ENCODE measurements at regions not wholly inside any gene's neighbourhood (a gene's known extent, or its start where the extent isn't known, plus 50 kb on each side); places are given as distances from the start of the nearest gene placed in this dataset.
A peak's percentile ranks its signal among the peaks of the same experiment; 100 is the strongest.

- H3K9me3 ChIP-seq (replicated peaks; ENCODE audit: control insufficient read depth, low read depth, low read length): no peaks in the 10 kb centered on the region
- no peaks in the 10 kb centered on the region for H3K4me1 ChIP-seq (ENCODE audit: control insufficient read depth, insufficient read depth, low read length)
- no peak for DNase-seq
- H3K36me3 ChIP-seq (ENCODE audit: control insufficient read depth, insufficient read depth, low read length): no peaks in the 10 kb centered on the region
- H3K27me3 ChIP-seq (ENCODE audit: control insufficient read depth, insufficient read depth, low read length): no peaks in the 10 kb centered on the region
- no peak overlapping the region for H3K4me3 ChIP-seq (ENCODE audit: low read length)
- WGBS (ENCODE audit: insufficient coverage): no CpG with 5 or more reads among the region's 2 CpGs
- H3K27ac ChIP-seq (ENCODE audit: low read length): no peak overlapping the region
Observed at GRCh38 chr2:146997945-146998344, 846.9 kb upstream of the ACVR2A start.

DNA sequence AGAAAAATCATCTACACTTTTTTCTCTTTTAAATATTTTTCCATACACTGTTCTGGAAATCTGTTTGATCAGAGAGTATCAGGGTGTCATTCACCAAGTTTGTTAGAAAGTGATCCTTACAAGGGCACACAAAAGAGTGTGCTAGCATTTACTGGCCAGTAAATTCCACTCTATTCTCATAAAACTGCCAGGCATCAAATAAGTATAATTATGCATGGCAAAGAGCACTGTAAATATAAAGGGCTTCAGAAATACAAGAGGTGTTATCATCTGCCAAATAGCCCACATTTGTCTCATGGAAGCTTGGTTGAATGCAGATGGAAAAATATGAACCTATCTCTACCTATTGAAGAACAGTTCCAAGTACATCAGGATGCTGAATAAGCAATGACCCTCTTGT is 847.3 kb upstream of the ACVR2A start:
- Histone ChIP-seq H3K4me1 (ENCODE audit: control insufficient read depth, insufficient read depth, low read length) (no peaks in the 10 kb centered on the region), H3K27me3 (ENCODE audit: control insufficient read depth, insufficient read depth, low read length) (no peaks in the 10 kb centered on the region), H3K9me3 (replicated peaks; ENCODE audit: control insufficient read depth, low read depth, low read length) (no peaks in the 10 kb centered on the region), H3K27ac (ENCODE audit: low read length) (no peak overlapping the region), H3K4me3 (ENCODE audit: low read length) (no peak overlapping the region), H3K36me3 (ENCODE audit: control insufficient read depth, insufficient read depth, low read length) (no peaks in the 10 kb centered on the region)
- no peak for DNase-seq

GRCh38 chr2:146994246-146994645 is 850.6 kb upstream of the ACVR2A start:
- Histone ChIP-seq H3K4me1 (ENCODE audit: control insufficient read depth, insufficient read depth, low read length) (no peaks in the 10 kb centered on the region), H3K36me3 (ENCODE audit: control insufficient read depth, insufficient read depth, low read length) (no peaks in the 10 kb centered on the region), H3K27ac (ENCODE audit: low read length) (no peak overlapping the region), H3K27me3 (ENCODE audit: control insufficient read depth, insufficient read depth, low read length) (no peaks in the 10 kb centered on the region), H3K4me3 (ENCODE audit: low read length) (no peak overlapping the region), H3K9me3 (replicated peaks; ENCODE audit: control insufficient read depth, low read depth, low read length) (no peaks in the 10 kb centered on the region)
- DNase-seq: peak; percentile 19
- 67% methylated on average over 1 of the region's 1 CpG for WGBS (ENCODE audit: insufficient coverage)

GRCh38 chr2:146992466-146992865 is 852.4 kb upstream of the ACVR2A start:
- H3K4me3 ChIP-seq (ENCODE audit: low read length): no peak overlapping the region
- H3K27ac ChIP-seq (ENCODE audit: low read length): no peak overlapping the region
- H3K4me1 ChIP-seq (ENCODE audit: control insufficient read depth, insufficient read depth, low read length): no peaks in the 10 kb centered on the region
- H3K36me3 ChIP-seq (ENCODE audit: control insufficient read depth, insufficient read depth, low read length): no peaks in the 10 kb centered on the region
- DNase-seq: no peak
- H3K9me3 ChIP-seq (replicated peaks; ENCODE audit: control insufficient read depth, low read depth, low read length): no peaks in the 10 kb centered on the region
- no peaks in the 10 kb centered on the region for H3K27me3 ChIP-seq (ENCODE audit: control insufficient read depth, insufficient read depth, low read length)
- no CpG with 5 or more reads among the region's 2 CpGs for WGBS (ENCODE audit: insufficient coverage)

GRCh38 chr2:146992057-146992456 is 852.8 kb upstream of the ACVR2A start:
- no peaks in the 10 kb centered on the region for H3K36me3 ChIP-seq (ENCODE audit: control insufficient read depth, insufficient read depth, low read length)
- H3K27ac ChIP-seq (ENCODE audit: low read length): no peak overlapping the region
- H3K9me3 ChIP-seq (replicated peaks; ENCODE audit: control insufficient read depth, low read depth, low read length): no peaks in the 10 kb centered on the region
- H3K4me3 ChIP-seq (ENCODE audit: low read length): no peak overlapping the region
- WGBS (ENCODE audit: insufficient coverage): no CpG with 5 or more reads among the region's 2 CpGs
- H3K27me3 ChIP-seq (ENCODE audit: control insufficient read depth, insufficient read depth, low read length): no peaks in the 10 kb centered on the region
- H3K4me1 ChIP-seq (ENCODE audit: control insufficient read depth, insufficient read depth, low read length): no peaks in the 10 kb centered on the region
- no peak for DNase-seq

DNA sequence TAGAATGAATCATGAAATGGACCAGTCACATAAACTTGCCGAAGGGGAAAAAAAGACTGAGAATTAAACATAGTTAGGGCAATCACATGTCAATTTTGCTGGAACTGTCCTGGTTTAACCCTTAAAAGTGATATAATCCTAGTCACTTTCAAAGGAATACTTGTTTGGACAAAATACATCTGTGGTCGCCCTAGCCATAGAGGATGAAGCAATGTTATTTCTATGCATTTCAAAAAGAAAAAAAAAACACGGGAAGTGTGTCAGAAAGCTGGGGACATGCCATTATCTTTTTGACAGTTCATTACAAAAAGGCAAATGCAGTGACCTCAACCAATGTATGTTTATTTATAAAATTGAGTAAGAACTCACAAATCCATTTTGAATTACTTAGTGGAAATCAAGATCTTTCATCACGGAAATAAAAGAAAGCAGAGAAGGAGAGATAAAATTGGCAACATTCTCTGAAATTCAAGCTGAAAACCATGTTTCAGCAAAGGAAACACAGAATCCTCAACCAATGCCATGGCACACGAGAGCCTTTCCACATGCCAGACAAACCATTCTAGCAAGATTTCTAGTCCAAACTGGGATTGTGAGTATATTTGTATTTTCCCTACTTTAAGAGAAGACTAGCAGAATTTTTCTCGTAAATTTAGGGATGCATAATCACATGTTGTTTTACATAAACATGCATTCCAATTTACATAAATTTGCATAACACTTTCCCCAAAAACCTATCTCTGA is 854.3 kb upstream of the ACVR2A start:
- no peaks in the 10 kb centered on the region for H3K36me3 ChIP-seq (ENCODE audit: control insufficient read depth, insufficient read depth, low read length)
- no peaks in the 10 kb centered on the region for H3K27me3 ChIP-seq (ENCODE audit: control insufficient read depth, insufficient read depth, low read length)
- no peaks in the 10 kb centered on the region for H3K9me3 ChIP-seq (replicated peaks; ENCODE audit: control insufficient read depth, low read depth, low read length)
- peak; percentile 17 for DNase-seq
- H3K27ac ChIP-seq (ENCODE audit: low read length): no peak overlapping the region
- H3K4me3 ChIP-seq (ENCODE audit: low read length): no peak overlapping the region
- no peaks in the 10 kb centered on the region for H3K4me1 ChIP-seq (ENCODE audit: control insufficient read depth, insufficient read depth, low read length)
- no CpG with 5 or more reads among the region's 6 CpGs for WGBS (ENCODE audit: insufficient coverage)

DNA sequence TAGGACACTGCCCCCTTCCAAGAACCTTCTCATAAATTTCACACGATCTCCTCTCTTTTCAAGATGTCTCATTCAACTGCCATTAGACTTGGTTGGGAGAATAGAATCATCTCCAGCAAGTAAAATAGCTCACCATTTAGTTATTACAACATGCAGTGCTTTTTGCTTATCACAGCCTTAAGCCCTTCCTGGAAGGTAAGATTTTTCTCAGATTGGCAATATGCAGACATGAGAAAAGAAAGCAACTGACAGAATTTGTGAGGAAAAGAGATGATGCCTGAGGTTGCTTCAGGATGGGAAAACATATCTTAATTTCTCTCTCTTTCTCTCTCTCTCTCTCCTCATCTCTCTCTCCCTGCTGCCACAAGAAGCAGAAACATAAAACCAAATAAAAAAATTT is 855.1 kb upstream of the ACVR2A start:
- Histone ChIP-seq H3K27ac (ENCODE audit: low read length) (no peak overlapping the region), H3K9me3 (replicated peaks; ENCODE audit: control insufficient read depth, low read depth, low read length) (no peaks in the 10 kb centered on the region), H3K36me3 (ENCODE audit: control insufficient read depth, insufficient read depth, low read length) (no peaks in the 10 kb centered on the region), H3K27me3 (ENCODE audit: control insufficient read depth, insufficient read depth, low read length) (no peaks in the 10 kb centered on the region), H3K4me1 (ENCODE audit: control insufficient read depth, insufficient read depth, low read length) (no peaks in the 10 kb centered on the region), H3K4me3 (ENCODE audit: low read length) (no peak overlapping the region)
- DNase-seq: no peak
- no CpG with 5 or more reads among the region's 1 CpG for WGBS (ENCODE audit: insufficient coverage)

DNA sequence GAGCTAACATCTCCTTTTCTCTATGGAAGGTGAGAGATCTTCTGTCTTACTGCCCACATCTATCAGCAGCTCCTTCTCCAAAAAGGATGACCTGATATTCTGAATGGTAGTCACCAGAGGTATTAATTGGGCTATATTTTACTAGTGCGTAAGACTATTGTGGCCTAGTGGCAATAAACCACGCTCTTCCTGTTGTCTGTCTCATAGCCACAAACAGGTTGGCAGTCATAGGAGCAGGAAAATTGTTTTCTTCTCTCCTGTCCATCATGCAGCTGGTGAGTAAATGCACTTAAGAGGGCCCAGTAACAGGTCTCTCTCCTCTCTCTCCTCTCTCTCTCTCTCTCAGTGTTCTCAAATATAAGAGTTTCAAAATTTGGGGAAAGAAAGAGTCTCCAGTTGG is 856.8 kb upstream of the ACVR2A start:
- DNase-seq: no peak
- Histone ChIP-seq H3K4me1 (ENCODE audit: control insufficient read depth, insufficient read depth, low read length) (no peaks in the 10 kb centered on the region), H3K36me3 (ENCODE audit: control insufficient read depth, insufficient read depth, low read length) (no peaks in the 10 kb centered on the region), H3K9me3 (replicated peaks; ENCODE audit: control insufficient read depth, low read depth, low read length) (no peaks in the 10 kb centered on the region), H3K27ac (ENCODE audit: low read length) (no peak overlapping the region), H3K4me3 (ENCODE audit: low read length) (no peak overlapping the region), H3K27me3 (ENCODE audit: control insufficient read depth, insufficient read depth, low read length) (no peaks in the 10 kb centered on the region)
- WGBS (ENCODE audit: insufficient coverage): no CpG with 5 or more reads among the region's 2 CpGs

DNA sequence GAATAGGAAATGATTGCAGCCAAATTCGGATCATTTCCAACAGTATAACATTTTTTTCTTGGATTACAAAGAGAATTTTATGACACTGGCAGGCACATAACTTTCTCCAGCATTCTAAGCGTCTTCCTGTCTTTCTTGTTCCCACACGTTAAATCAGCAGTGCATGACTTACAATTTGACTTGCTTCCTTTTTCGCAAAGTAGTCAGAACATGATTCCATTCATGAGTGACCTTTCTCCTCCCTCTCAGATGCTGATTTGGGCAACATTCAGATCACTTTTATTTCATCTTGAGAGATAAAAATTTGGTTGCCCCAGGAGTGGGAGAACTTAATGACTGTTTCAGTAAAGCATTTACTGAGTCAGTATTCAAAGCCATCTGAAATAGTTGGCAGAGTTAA is 858.7 kb upstream of the ACVR2A start:
- 4% methylated on average over 4 of the region's 4 CpGs for WGBS (ENCODE audit: insufficient coverage)
- Histone ChIP-seq H3K27ac (ENCODE audit: low read length) (no peak overlapping the region), H3K36me3 (ENCODE audit: control insufficient read depth, insufficient read depth, low read length) (no peaks in the 10 kb centered on the region), H3K27me3 (ENCODE audit: control insufficient read depth, insufficient read depth, low read length) (no peaks in the 10 kb centered on the region), H3K4me1 (ENCODE audit: control insufficient read depth, insufficient read depth, low read length) (no peaks in the 10 kb centered on the region), H3K9me3 (replicated peaks; ENCODE audit: control insufficient read depth, low read depth, low read length) (no peaks in the 10 kb centered on the region), H3K4me3 (ENCODE audit: low read length) (no peak overlapping the region)
- peak; percentile 33 for DNase-seq

DNA sequence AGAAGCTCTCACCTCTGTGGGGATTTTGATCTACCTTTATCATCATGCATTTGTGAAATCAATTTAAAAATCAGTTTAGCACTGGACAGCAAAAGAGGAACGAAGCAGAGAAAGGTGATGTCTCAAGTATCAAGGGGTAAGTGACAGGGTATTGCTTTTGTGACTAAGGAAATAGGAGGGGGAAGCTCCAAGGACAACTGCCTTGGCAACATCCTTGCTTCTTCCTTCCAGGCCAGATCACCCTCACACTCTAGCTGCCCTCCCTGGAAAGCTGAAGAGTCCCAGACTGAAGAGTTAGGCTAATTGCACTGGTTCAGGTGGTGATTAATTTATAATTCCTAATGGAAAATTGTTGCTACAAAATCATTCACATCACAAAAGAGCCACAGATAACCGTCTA is 859.1 kb upstream of the ACVR2A start:
- H3K4me3 ChIP-seq (ENCODE audit: low read length): no peak overlapping the region
- H3K9me3 ChIP-seq (replicated peaks; ENCODE audit: control insufficient read depth, low read depth, low read length): no peaks in the 10 kb centered on the region
- H3K27ac ChIP-seq (ENCODE audit: low read length): no peak overlapping the region
- H3K4me1 ChIP-seq (ENCODE audit: control insufficient read depth, insufficient read depth, low read length): no peaks in the 10 kb centered on the region
- WGBS (ENCODE audit: insufficient coverage): no CpG with 5 or more reads among the region's 2 CpGs
- no peak for DNase-seq
- H3K36me3 ChIP-seq (ENCODE audit: control insufficient read depth, insufficient read depth, low read length): no peaks in the 10 kb centered on the region
- no peaks in the 10 kb centered on the region for H3K27me3 ChIP-seq (ENCODE audit: control insufficient read depth, insufficient read depth, low read length)

DNA sequence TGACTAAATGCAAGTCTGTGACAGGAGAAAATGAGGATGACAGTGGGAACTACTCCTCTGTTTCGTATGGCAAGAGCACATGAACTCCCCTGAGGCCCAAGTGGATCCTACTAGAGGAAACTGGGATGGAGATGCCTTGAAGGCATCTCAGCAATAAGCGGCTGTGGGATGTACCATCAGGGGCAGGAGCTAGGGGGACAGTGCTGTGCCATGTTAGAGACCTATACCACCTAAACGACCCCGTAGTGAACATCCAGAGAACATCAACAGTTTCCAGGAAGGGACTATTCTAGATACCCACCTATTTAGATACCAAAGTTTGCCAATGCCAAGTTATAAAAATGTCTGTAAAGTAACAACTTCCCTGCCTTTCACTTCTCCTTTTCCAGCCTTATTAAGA is 860.8 kb upstream of the ACVR2A start:
- WGBS (ENCODE audit: insufficient coverage): 51% methylated on average over 2 of the region's 4 CpGs
- DNase-seq: no peak
- Histone ChIP-seq H3K27me3 (ENCODE audit: control insufficient read depth, insufficient read depth, low read length) (no peaks in the 10 kb centered on the region), H3K9me3 (replicated peaks; ENCODE audit: control insufficient read depth, low read depth, low read length) (no peaks in the 10 kb centered on the region), H3K4me3 (ENCODE audit: low read length) (no peak overlapping the region), H3K4me1 (ENCODE audit: control insufficient read depth, insufficient read depth, low read length) (no peaks in the 10 kb centered on the region), H3K27ac (ENCODE audit: low read length) (no peak overlapping the region), H3K36me3 (ENCODE audit: control insufficient read depth, insufficient read depth, low read length) (no peaks in the 10 kb centered on the region)

Measured in muscle of leg (tissue), 3 donors.